Loucy (cell line): ENCODE measurements at regions not wholly inside any gene's neighbourhood (a gene's known extent, or its start where the extent isn't known, plus 50 kb on each side); places are given as distances from the start of the nearest gene placed in this dataset.

Experiments
- H2AFZ ChIP-seq: fragments of 200-600 bp; sonication (generic); 2 replicates; pipeline ENCODE4 v1.6.0; 2016; ENCODE audit warnings: antibody characterized with exemption, mild to moderate bottlenecking, low read length, moderate library complexity
- H3F3A ChIP-seq: fragments of 200-600 bp; 2 replicates; pipeline ENCODE4 v1.6.0; 2016; ENCODE audit warnings: antibody characterized with exemption, low read depth, mild to moderate bottlenecking
- H3K27me3 ChIP-seq: fragments of 200-600 bp; sonication (generic); 2 replicates; pipeline ENCODE4 v1.6.1; 2014; ENCODE audit warnings: low read length, mild to moderate bottlenecking; ENCODE audit not compliant: insufficient read depth, poor library complexity, severe bottlenecking
- H3K36me3 ChIP-seq: fragments of 200-600 bp; sonication (generic); 2 replicates; pipeline ENCODE4 v1.6.1; 2016; ENCODE audit warnings: low read length; ENCODE audit not compliant: insufficient read depth
- H3K4me1 ChIP-seq: fragments of 200-600 bp; sonication (generic); 2 replicates; pipeline ENCODE4 v1.5.1; 2014; ENCODE audit warnings: low read length, mild to moderate bottlenecking; ENCODE audit not compliant: insufficient read depth, poor library complexity, severe bottlenecking
- H3K4me2 ChIP-seq: fragments of 200-600 bp; sonication (generic); 2 replicates; pipeline ENCODE4 v1.6.0; 2014; ENCODE audit warnings: antibody characterized with exemption, low read length, low read depth, mild to moderate bottlenecking; ENCODE audit not compliant: poor library complexity, severe bottlenecking
- H3K4me3 ChIP-seq: fragments of 200-600 bp; sonication (generic); 2 replicates; pipeline ENCODE4 v1.5.1; 2014; ENCODE audit warnings: low read length, mild to moderate bottlenecking, mixed read lengths; ENCODE audit not compliant: poor library complexity, severe bottlenecking
- H3K79me2 ChIP-seq: fragments of 200-600 bp; sonication (generic); 2 replicates; pipeline ENCODE4 v1.6.1; 2014; ENCODE audit warnings: low read length; ENCODE audit not compliant: insufficient read depth
- H3K9ac ChIP-seq: fragments of 200-600 bp; sonication (generic); 2 replicates; pipeline ENCODE4 v1.6.0; 2014; ENCODE audit warnings: mild to moderate bottlenecking, low read depth, low read length, moderate library complexity; ENCODE audit not compliant: poor library complexity, severe bottlenecking
- H3K9me2 ChIP-seq: fragments of 200-600 bp; sonication (generic); replicated peaks from 2 replicates; pipeline ENCODE4 v1.6.1; 2016; ENCODE audit warnings: low read depth, low read length, mixed read lengths
- H3K9me3 ChIP-seq: fragments of 200-600 bp; sonication (generic); 2 replicates; pipeline ENCODE4 v1.6.1; 2014; ENCODE audit warnings: mild to moderate bottlenecking, antibody characterized with exemption, low read length, low read depth; ENCODE audit not compliant: insufficient read depth
- H4K20me1 ChIP-seq: fragments of 200-600 bp; sonication (generic); 2 replicates; pipeline ENCODE4 v1.6.0; 2014; ENCODE audit warnings: antibody characterized with exemption, low read length, mild to moderate bottlenecking; ENCODE audit not compliant: insufficient read depth, poor library complexity, severe bottlenecking
- CTCF ChIP-seq: fragments of 200-600 bp; sonication (generic); conservative IDR thresholded peaks from 2 replicates; pipeline ENCODE4 v1.5.1; 2014; ENCODE audit warnings: mild to moderate bottlenecking, antibody characterized with exemption, low read length
- EZH2phosphoT487 ChIP-seq: fragments of 200-600 bp; IDR thresholded peaks from 2 replicates; pipeline ENCODE4 v1.6.1; 2018; ENCODE audit warnings: antibody characterized with exemption, mild to moderate bottlenecking, moderate library complexity, borderline replicate concordance

- no peaks in the 10 kb centered on the region for H3K9me2 ChIP-seq
- no peaks in the 10 kb centered on the region for H3K36me3 ChIP-seq
- H3K79me2 ChIP-seq: no peaks in the 10 kb centered on the region
- no peak overlapping the region for H2AFZ ChIP-seq
- TF ChIP-seq EZH2phosphoT487 (no peak), CTCF (no peak)
- no peak overlapping the region for H3K4me3 ChIP-seq
- H3K4me2 ChIP-seq: peak overlapping the region; percentile 88
- H3F3A ChIP-seq: peaks cover 11% of the 10 kb centered on the region
- no peaks in the 10 kb centered on the region for H3K27me3 ChIP-seq
- H3K9ac ChIP-seq: peak overlapping the region; percentile 65
- H3K4me1 ChIP-seq: peaks cover 45% of the 10 kb centered on the region
- H3K9me3 ChIP-seq: peaks cover 3% of the 10 kb centered on the region; the same call in 1 of the 2 replicates
- H4K20me1 ChIP-seq: no peaks in the 10 kb centered on the region
Observed at GRCh38 chr14:106302661-106303060, 776.3 kb downstream of the TMEM121 start.

GRCh38 chr14:106304271-106304670 lies 777.9 kb downstream of the TMEM121 start:
- Histone ChIP-seq H3F3A (peaks cover 11% of the 10 kb centered on the region), H3K36me3 (no peaks in the 10 kb centered on the region), H3K9me3 (peaks cover 10% of the 10 kb centered on the region; the same call in 1 of the 2 replicates), H3K4me3 (no peak overlapping the region), H3K79me2 (no peaks in the 10 kb centered on the region), H3K27me3 (no peaks in the 10 kb centered on the region), H4K20me1 (no peaks in the 10 kb centered on the region), H3K4me1 (peaks cover 44% of the 10 kb centered on the region), H3K4me2 (no peak overlapping the region), H2AFZ (no peak overlapping the region), H3K9me2 (no peaks in the 10 kb centered on the region), H3K9ac (no peak overlapping the region)
- TF ChIP-seq CTCF (no peak), EZH2phosphoT487 (no peak)

GRCh38 chr14:106308839-106309389 lies 782.5 kb downstream of the TMEM121 start:
- Histone ChIP-seq H2AFZ (no peak overlapping the region), H3K4me2 (no peak overlapping the region), H4K20me1 (no peaks in the 10 kb centered on the region), H3K4me1 (peaks cover 38% of the 10 kb centered on the region), H3K36me3 (no peaks in the 10 kb centered on the region; the same call in 1 of the 2 replicates), H3K4me3 (no peak overlapping the region), H3K9me3 (peaks cover 36% of the 10 kb centered on the region), H3K79me2 (no peaks in the 10 kb centered on the region), H3F3A (no peaks in the 10 kb centered on the region), H3K27me3 (no peaks in the 10 kb centered on the region), H3K9ac (no peak overlapping the region), H3K9me2 (no peaks in the 10 kb centered on the region)
- TF ChIP-seq EZH2phosphoT487: no peak
- peak; percentile 100 for TF ChIP-seq CTCF
